T-cell (primary cell): ENCODE measurements at regions not wholly inside any gene's neighbourhood (a gene's known extent, or its start where the extent isn't known, plus 50 kb on each side); places are given as distances from the start of the nearest gene placed in this dataset.

Source experiments
- ATAC-seq, 4 experiments: fragments of 200-7000 bp in 3 of 4; fragments of 150-1000 bp in 1 of 4; cut with Tn5 transposase; replicated peaks in 1 of 4; 1 replicate in 3 of 4; 2 replicates in 1 of 4; pipeline ENCODE4 v1.10.0; 2021; ENCODE audit warnings: moderate library complexity in 3 of 4, mild to moderate bottlenecking in 2 of 4, moderate number of reproducible peaks in 1 of 4
- CTCF ChIA-PET, 2 donors: fragments of 300-600 bp; sonication (Branson Sonifier 250); formaldehyde crosslinking; loops; one replicate each; lab custom pipeline; 2022; ENCODE audit warnings: antibody characterized with exemption in 2 of 2; lab: Charles Lee
- POLR2A ChIA-PET, 2 donors: fragments of 300-600 bp; sonication (Branson Sonifier 250); formaldehyde crosslinking; loops; one replicate each; lab custom pipeline; 2022; ENCODE audit warnings: antibody characterized with exemption in 2 of 2; lab: Charles Lee
- DNase-seq, 35 experiments: peaks; one replicate each; pipeline versions ENCODE4 v3.0.0 to v3.0.0-alpha.2; 2013 to 2023
- H3K27ac ChIP-seq: one replicate; pipeline ENCODE4 v1.5.1; 2013; ENCODE audit warnings: low read length
- H3K27me3 ChIP-seq, 2 experiments: replicated peaks in 1 of 2; 1 replicate in 1 of 2; 2 replicates in 1 of 2; pipeline versions ENCODE4 v1.6.1 to v1.7.0; 2013; ENCODE audit warnings: low read length in 1 of 2, mixed read lengths in 1 of 2; ENCODE audit not compliant: control insufficient read depth in 2 of 2, insufficient read depth in 2 of 2; ENCODE audit errors: extremely low read depth in 1 of 2
- H3K36me3 ChIP-seq, 2 donors: 1 replicate in 1 of 2; 2 replicates in 1 of 2; pipeline versions ENCODE4 v1.6.1 to v1.7.0; 2013; ENCODE audit warnings: low read length in 1 of 2; ENCODE audit not compliant: control insufficient read depth in 2 of 2, insufficient read depth in 1 of 2; ENCODE audit errors: extremely low read depth in 1 of 2
- H3K4me1 ChIP-seq, 2 experiments: 1 replicate in 1 of 2; 2 replicates in 1 of 2; pipeline versions ENCODE4 v1.6.1 to v1.7.0; 2013; ENCODE audit warnings: low read length in 2 of 2, mixed read lengths in 1 of 2; ENCODE audit not compliant: insufficient read depth in 2 of 2, control insufficient read depth in 1 of 2; ENCODE audit errors: extremely low read depth in 1 of 2
- H3K4me3 ChIP-seq, 2 donors: 1 replicate in 1 of 2; 2 replicates in 1 of 2; pipeline versions ENCODE4 v1.5.1 to v1.7.0; 2013; ENCODE audit warnings: mild to moderate bottlenecking in 2 of 2, low read length in 1 of 2, moderate library complexity in 1 of 2; ENCODE audit not compliant: control insufficient read depth in 1 of 2; ENCODE audit errors: extremely low read depth in 1 of 2
- H3K9me3 ChIP-seq: 2 replicates; pipeline ENCODE4 v1.7.0; 2013
- H3K27ac Mint-ChIP-seq, 2 donors: one replicate each; pipeline ENCODE4 v1.8.0; 2020 to 2021; ENCODE audit warnings: mild to moderate bottlenecking in 2 of 2, mixed read lengths in 2 of 2
- H3K27me3 Mint-ChIP-seq, 2 donors: one replicate each; pipeline ENCODE4 v1.8.0; 2021 to 2022; ENCODE audit warnings: mixed read lengths in 2 of 2
- H3K36me3 Mint-ChIP-seq: one replicate; pipeline ENCODE4 v1.8.0; 2021; ENCODE audit warnings: mixed read lengths
- H3K4me1 Mint-ChIP-seq, 3 donors: one replicate each; pipeline ENCODE4 v1.8.0; 2020 to 2022; ENCODE audit warnings: mixed read lengths in 3 of 3, mild to moderate bottlenecking in 1 of 3
- H3K4me3 Mint-ChIP-seq, 3 donors: one replicate each; pipeline ENCODE4 v1.8.0; 2020 to 2022; ENCODE audit warnings: mild to moderate bottlenecking in 3 of 3, mixed read lengths in 3 of 3, moderate library complexity in 3 of 3
- H3K9me3 Mint-ChIP-seq, 3 donors: one replicate each; pipeline ENCODE4 v1.8.0; 2020 to 2022; ENCODE audit warnings: mixed read lengths in 3 of 3
- WGBS: methylation state at CpG from one replicate; pipeline ENCODE4 v1.1.5; 2013; ENCODE audit warnings: missing lambda C conversion rate; ENCODE audit not compliant: insufficient coverage; 5-methylcytosine and 5-hydroxymethylcytosine counted together

DNA sequence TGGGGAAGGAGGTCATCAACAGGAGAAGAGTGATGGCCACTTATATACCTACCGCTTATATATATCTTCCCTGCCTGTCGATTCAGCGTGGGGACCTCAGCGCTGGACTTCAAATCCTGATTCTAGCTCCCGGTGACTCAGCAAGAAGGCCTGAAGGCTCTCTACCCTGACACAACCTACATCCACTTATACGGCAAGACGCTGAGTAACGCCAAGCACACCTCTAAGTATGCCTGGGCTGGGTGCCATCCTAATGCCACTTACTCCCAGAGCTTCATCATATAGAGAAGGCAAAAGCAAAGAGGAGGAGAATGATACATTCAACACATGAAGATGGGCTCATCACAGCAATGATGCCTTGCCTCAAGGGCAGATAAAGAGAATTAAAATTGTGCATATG, 198.3 kb downstream of the CHIC2 start:
- ATAC-seq, result no peak

DNA sequence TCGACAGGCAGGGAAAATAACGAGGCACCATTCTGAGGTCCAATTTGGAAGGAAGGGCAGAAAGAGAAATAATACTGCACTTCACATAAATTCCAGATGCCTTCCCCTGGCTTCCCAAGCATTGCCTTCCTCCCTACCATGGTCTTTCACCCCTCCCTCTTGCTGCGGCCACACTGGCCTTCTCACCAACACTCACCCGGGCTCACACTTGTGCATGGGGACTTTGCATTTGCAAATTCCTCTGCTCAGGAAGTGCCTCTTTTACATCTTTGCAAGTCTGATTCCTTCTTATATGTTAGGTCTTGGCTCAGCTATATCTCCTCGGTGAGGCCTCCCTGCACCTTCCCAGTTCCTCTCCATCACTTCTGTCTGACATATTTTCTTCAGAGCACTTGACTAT, 199.4 kb downstream of the CHIC2 start:
- no peak for DNase-seq
- H3K9me3 Mint-ChIP-seq, result no peaks in the 10 kb centered on the region
- no peak overlapping the region for H3K27ac ChIP-seq
- H3K36me3 ChIP-seq, result no peaks in the 10 kb centered on the region
- H3K27me3 Mint-ChIP-seq, result peaks cover 3 to 11% of the 10 kb centered on the region in 2 donors
- no peaks in the 10 kb centered on the region for H3K4me1 Mint-ChIP-seq
- no peaks in the 10 kb centered on the region for H3K36me3 Mint-ChIP-seq
- no peaks in the 10 kb centered on the region for H3K4me1 ChIP-seq
- ChIA-PET CTCF (interaction anchor here in 1 of 2 donors (0.6 kb wide), 1 partner anchor 66 kb away, joined by 3 read pairs; no protein-coding TSS in a partner anchor), POLR2A (no interaction called here)
- 95% methylated on average over 2 of the region's 5 CpGs for WGBS
- no peak overlapping the region for H3K27ac Mint-ChIP-seq
- no peak overlapping the region for H3K4me3 Mint-ChIP-seq
- H3K9me3 ChIP-seq, result no peaks in the 10 kb centered on the region
- H3K4me3 ChIP-seq, result no peak overlapping the region
- no peak for ATAC-seq
- H3K27me3 ChIP-seq, result no peaks in the 10 kb centered on the region

More for the DNA sequence above, 198.3 kb downstream of the CHIC2 start:
- no peak for DNase-seq
- Histone ChIP-seq H3K9me3 (no peaks in the 10 kb centered on the region), H3K4me1 (no peaks in the 10 kb centered on the region), H3K27ac (no peak overlapping the region), H3K36me3 (no peaks in the 10 kb centered on the region), H3K27me3 (no peaks in the 10 kb centered on the region), H3K4me3 (no peak overlapping the region)
- 97% methylated on average over 5 of the region's 8 CpGs for WGBS
- H3K4me3 Mint-ChIP-seq, result no peak overlapping the region
- POLR2A ChIA-PET, result interaction anchor here in 1 of 2 donors (0.5 kb wide), 1 partner anchor 257 kb away, joined by 3 read pairs; no protein-coding TSS in a partner anchor
- H3K36me3 Mint-ChIP-seq, result no peaks in the 10 kb centered on the region
- no peaks in the 10 kb centered on the region for H3K9me3 Mint-ChIP-seq
- H3K27me3 Mint-ChIP-seq, result peaks cover 1 to 11% of the 10 kb centered on the region in 2 donors
- no peaks in the 10 kb centered on the region for H3K4me1 Mint-ChIP-seq
- CTCF ChIA-PET, result interaction anchor here in 1 of 2 donors (0.6 kb wide), 1 partner anchor 668 kb away, joined by 5 read pairs; no protein-coding TSS in a partner anchor
- H3K27ac Mint-ChIP-seq, result no peak overlapping the region

DNA sequence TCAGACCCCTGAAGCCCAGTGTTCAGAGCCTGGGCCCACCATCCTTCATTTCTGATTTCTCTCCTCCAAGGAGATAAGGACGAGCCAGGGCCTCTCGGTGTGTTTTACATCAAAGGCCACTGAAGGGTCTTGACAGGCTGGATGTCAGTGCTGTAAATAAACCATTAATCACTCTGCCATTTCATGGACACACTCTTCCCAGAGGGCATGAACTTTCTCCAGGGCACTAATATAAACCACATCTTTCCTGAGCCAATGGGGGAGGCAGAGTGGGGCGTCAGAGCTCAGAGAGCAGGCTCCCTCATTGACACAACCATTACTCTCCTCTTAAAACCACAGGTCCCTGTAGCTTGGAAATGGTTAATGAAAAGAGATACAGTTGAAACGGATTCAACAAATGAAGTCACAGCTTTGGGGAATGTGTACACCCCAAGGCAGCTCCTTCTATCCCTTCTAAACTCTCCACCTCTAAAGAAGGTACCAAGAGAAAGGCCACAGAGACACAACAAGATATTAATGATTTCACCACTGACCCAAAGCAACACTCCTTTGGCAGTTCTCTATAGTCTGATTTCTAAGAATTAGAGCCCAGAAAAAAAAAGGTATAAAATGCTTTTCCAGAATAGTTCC, 200.6 kb downstream of the CHIC2 start:
- CTCF ChIA-PET, result no interaction called here

DNA sequence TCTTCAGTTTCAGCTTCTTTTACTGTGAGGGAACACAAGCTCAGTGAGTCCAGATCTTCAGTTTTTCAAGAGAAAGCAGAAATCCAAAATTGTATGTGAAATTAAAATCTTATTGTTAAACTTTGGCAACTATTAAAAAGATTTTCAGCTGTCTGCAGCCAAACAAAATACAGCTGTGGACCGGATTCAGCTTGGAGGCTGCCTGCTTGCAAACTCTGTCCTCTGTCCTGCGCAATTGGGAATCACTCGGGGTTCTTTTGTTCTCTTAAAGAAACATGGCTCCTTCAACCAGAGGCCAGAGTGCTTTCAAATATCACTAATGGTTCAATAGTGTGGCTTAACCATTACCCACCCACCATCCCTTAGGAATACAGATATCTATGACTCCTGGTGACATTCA, 201.2 kb downstream of the CHIC2 start:
- Mint-ChIP-seq H3K4me1 (no peaks in the 10 kb centered on the region), H3K27me3 (peaks cover 3 to 12% of the 10 kb centered on the region in 2 donors), H3K36me3 (no peaks in the 10 kb centered on the region), H3K4me3 (no peak overlapping the region), H3K9me3 (no peaks in the 10 kb centered on the region), H3K27ac (no peak overlapping the region)
- POLR2A ChIA-PET, result no interaction called here
- Histone ChIP-seq H3K27ac (no peak overlapping the region), H3K9me3 (no peaks in the 10 kb centered on the region), H3K4me3 (no peak overlapping the region), H3K27me3 (no peaks in the 10 kb centered on the region), H3K4me1 (no peaks in the 10 kb centered on the region), H3K36me3 (no peaks in the 10 kb centered on the region)
- CTCF ChIA-PET, result no interaction called here
- ATAC-seq, result no peak
- no peak for DNase-seq
- WGBS, result 75% methylated on average over 2 of the region's 3 CpGs

More for the DNA sequence above, 200.6 kb downstream of the CHIC2 start:
- no peak overlapping the region for H3K4me3 ChIP-seq
- Mint-ChIP-seq H3K4me1 (no peaks in the 10 kb centered on the region), H3K9me3 (no peaks in the 10 kb centered on the region), H3K36me3 (no peaks in the 10 kb centered on the region), H3K27me3 (peaks cover 3 to 12% of the 10 kb centered on the region in 2 donors), H3K27ac (no peak overlapping the region), H3K4me3 (no peak overlapping the region)
- 43% methylated on average over 2 of the region's 4 CpGs for WGBS
- DNase-seq (no peak), ATAC-seq (no peak)
- POLR2A ChIA-PET, result no interaction called here
- no peaks in the 10 kb centered on the region for H3K36me3 ChIP-seq
- H3K27me3 ChIP-seq, result no peaks in the 10 kb centered on the region
- H3K27ac ChIP-seq, result no peak overlapping the region
- H3K9me3 ChIP-seq, result no peaks in the 10 kb centered on the region
- H3K4me1 ChIP-seq, result no peaks in the 10 kb centered on the region

DNA sequence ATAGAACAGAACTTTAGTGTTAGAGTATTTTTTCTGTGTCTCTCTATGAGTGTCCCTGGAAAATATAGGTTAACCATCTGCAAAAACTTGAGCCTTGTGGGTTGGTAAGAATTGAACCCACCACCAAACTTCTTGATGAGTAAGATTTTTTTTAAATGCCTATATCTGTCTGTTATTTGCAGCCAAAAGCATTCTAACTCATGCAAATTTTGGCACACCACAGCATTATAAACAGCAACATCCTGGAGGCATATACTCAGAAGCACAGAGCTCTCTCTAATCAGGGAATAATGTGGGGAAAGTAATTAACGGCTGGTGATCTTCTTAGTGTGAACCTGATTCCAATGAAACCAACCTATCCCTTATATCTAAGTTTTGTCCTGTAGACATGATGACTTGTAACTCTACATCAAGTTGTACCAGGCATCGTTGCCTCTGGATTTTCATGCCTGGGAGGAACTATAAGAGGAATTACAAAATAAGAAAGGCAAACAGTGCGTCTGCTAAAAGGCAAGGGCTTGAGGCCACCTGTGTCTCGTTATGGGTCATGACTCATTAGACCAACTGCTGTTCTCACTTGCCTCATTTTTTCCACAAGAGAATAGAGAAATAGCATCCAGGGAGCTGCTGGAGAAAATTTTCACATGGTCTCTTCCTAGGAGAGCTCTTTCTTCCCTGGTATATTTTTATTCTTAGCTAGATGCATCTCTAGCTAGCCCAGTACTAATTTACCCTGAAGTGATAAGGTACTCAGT, 202.4 kb downstream of the CHIC2 start:
- no peaks in the 10 kb centered on the region for H3K36me3 ChIP-seq
- H3K4me3 Mint-ChIP-seq, result no peak overlapping the region
- no peak overlapping the region for H3K4me3 ChIP-seq
- no peak overlapping the region for H3K27ac Mint-ChIP-seq
- H3K9me3 ChIP-seq, result no peaks in the 10 kb centered on the region
- CTCF ChIA-PET, result no interaction called here
- peaks cover 3 to 12% of the 10 kb centered on the region in 2 donors for H3K27me3 Mint-ChIP-seq
- no peaks in the 10 kb centered on the region for H3K4me1 Mint-ChIP-seq
- WGBS, result no CpG with 5 or more reads among the region's 4 CpGs
- ATAC-seq, result no peak
- H3K4me1 ChIP-seq, result no peaks in the 10 kb centered on the region
- POLR2A ChIA-PET, result no interaction called here
- DNase-seq, result no peak
- H3K27ac ChIP-seq, result no peak overlapping the region
- H3K36me3 Mint-ChIP-seq, result no peaks in the 10 kb centered on the region
- no peaks in the 10 kb centered on the region for H3K27me3 ChIP-seq
- H3K9me3 Mint-ChIP-seq, result no peaks in the 10 kb centered on the region

DNA sequence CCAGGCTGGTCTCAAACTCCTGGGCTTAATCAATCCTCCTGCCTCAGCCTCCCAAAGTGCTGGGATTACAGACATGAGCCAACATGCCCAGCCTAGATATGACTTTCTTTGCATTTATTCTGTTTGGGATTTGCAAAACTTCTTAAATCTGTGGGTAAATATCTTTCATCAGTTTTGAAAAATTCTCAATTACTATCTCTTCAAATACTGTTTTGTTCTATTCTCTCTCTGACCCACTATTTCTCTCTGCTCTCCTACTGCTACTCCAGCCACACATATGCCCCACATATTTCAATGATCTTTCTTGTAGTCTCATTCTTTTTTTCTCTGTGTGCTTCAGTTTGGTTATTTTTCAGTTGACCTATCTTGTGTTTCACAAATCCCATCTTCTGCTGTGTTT, 205.1 kb downstream of the CHIC2 start:
- Mint-ChIP-seq H3K4me3 (no peak overlapping the region), H3K9me3 (no peaks in the 10 kb centered on the region), H3K36me3 (no peaks in the 10 kb centered on the region), H3K27ac (no peak overlapping the region), H3K27me3 (peaks cover 5 to 12% of the 10 kb centered on the region in 2 donors), H3K4me1 (peaks cover 0 to 6% (median 0%) of the 10 kb centered on the region in 3 donors)
- no peaks in the 10 kb centered on the region for H3K4me1 ChIP-seq
- ChIA-PET POLR2A (no interaction called here), CTCF (interaction anchor here in 1 of 2 donors (0.6 kb wide), 1 partner anchor 13 kb away, joined by 3 read pairs; no protein-coding TSS in a partner anchor)
- no peaks in the 10 kb centered on the region for H3K36me3 ChIP-seq
- no peak overlapping the region for H3K27ac ChIP-seq
- no peak overlapping the region for H3K4me3 ChIP-seq
- no peaks in the 10 kb centered on the region for H3K9me3 ChIP-seq
- H3K27me3 ChIP-seq, result no peaks in the 10 kb centered on the region
- DNase-seq, result no peak
- no peak for ATAC-seq
